ENCODE measurements at regions not wholly inside any gene's neighbourhood (a gene's known extent, or its start where the extent isn't known, plus 50 kb on each side); places are given as distances from the start of the nearest gene placed in this dataset.
A peak's percentile ranks its signal among the peaks of the same experiment; 100 is the strongest.
"Not testable (repeated sequence)": the region's sequence is repeated elsewhere in the genome, so short reads cannot be mapped to it uniquely, and the experiment has no call there.

GRCh38 chr19:20287070-20287469 is 120.1 kb downstream of the ZNF486 start:
- DNase-seq, result no peak

GRCh38 chr19:20285876-20286275 is 118.9 kb downstream of the ZNF486 start:
- not testable (repeated sequence) for DNase-seq

GRCh38 chr19:20279516-20279915 is 112.5 kb downstream of the ZNF486 start:
- no peak for DNase-seq

- peak; percentile 54 for DNase-seq
Measured at GRCh38 chr19:20278342-20278741, 111.3 kb downstream of the ZNF486 start.

- DNase-seq, result not testable (repeated sequence)
Measured at GRCh38 chr19:20276732-20277082, 109.7 kb downstream of the ZNF486 start.

GRCh38 chr19:20276011-20276731 is 109.2 kb downstream of the ZNF486 start:
- DNase-seq, result no peak

- DNase-seq, result no peak
Measured at GRCh38 chr19:20273951-20274570, 107.0 kb downstream of the ZNF486 start.

GRCh38 chr19:20273376-20273775 is 106.4 kb downstream of the ZNF486 start:
- DNase-seq, result no peak

GRCh38 chr19:20272627-20273010 is 105.6 kb downstream of the ZNF486 start:
- DNase-seq, result not testable (repeated sequence)

GRCh38 chr19:20271927-20272626 is 105.1 kb downstream of the ZNF486 start:
- DNase-seq, result not testable (repeated sequence)

- no peak for DNase-seq
Measured at GRCh38 chr19:20271215-20271926, 104.4 kb downstream of the ZNF486 start.

- DNase-seq, result no peak
Measured at GRCh38 chr19:20269461-20269860, 102.4 kb downstream of the ZNF486 start.

- not testable (repeated sequence) for DNase-seq
Measured at GRCh38 chr19:20261513-20261912, 94.5 kb downstream of the ZNF486 start.

- not testable (repeated sequence) for DNase-seq
Measured at GRCh38 chr19:20260738-20261137, 93.7 kb downstream of the ZNF486 start.

- DNase-seq, result no peak
Measured at GRCh38 chr19:20259615-20260014, 92.6 kb downstream of the ZNF486 start.

GRCh38 chr19:20256606-20257005 is 89.6 kb downstream of the ZNF486 start:
- no peak for DNase-seq

GRCh38 chr19:20254121-20254520 is 87.1 kb downstream of the ZNF486 start:
- no peak for DNase-seq

- no peak for DNase-seq
Measured at GRCh38 chr19:20252613-20253012, 85.6 kb downstream of the ZNF486 start.

- DNase-seq, result no peak
Measured at GRCh38 chr19:20250627-20251026, 83.6 kb downstream of the ZNF486 start.

- DNase-seq, result no peak
Measured at GRCh38 chr19:20250121-20250520, 83.1 kb downstream of the ZNF486 start.

Measured in CD4-positive, alpha-beta T cell treated with Interleukin-17A for 1 hour (primary cell).